DOHH2 (cell line): ENCODE measurements at regions not wholly inside any gene's neighbourhood (a gene's known extent, or its start where the extent isn't known, plus 50 kb on each side); places are given as distances from the start of the nearest gene placed in this dataset.

Experiments
- CTCF ChIP-seq: fragments of 200-600 bp; sonication (generic); IDR thresholded peaks from one replicate; pipeline ENCODE4 v1.5.1; 2014; ENCODE audit warnings: antibody characterized with exemption, mild to moderate bottlenecking, low read depth, low read length; ENCODE audit not compliant: poor library complexity, severe bottlenecking
- EZH2phosphoT487 ChIP-seq: fragments of 200-600 bp; sonication (generic); IDR thresholded peaks from 2 replicates; pipeline ENCODE4 v1.6.1; 2017; ENCODE audit warnings: borderline replicate concordance, mild to moderate bottlenecking, antibody characterized with exemption, low read length, moderate library complexity, mixed read lengths

- no peak for TF ChIP-seq CTCF
- TF ChIP-seq EZH2phosphoT487 = no peak
These were observed 182.2 kb upstream of the SVIL start for GRCh38 chr10:29816801-29817558.
